ENCODE measurements at regions not wholly inside any gene's neighbourhood (a gene's known extent, or its start where the extent isn't known, plus 50 kb on each side); places are given as distances from the start of the nearest gene placed in this dataset.

GRCh38 chr18:25493401-25493800 lies 141.4 kb upstream of the ZNF521 start:
- no peak for TF ChIP-seq EZH2 (IDR thresholded peaks at IDR 0.05; ENCODE audit: borderline replicate concordance, low read length)
- TF ChIP-seq CTCF (IDR thresholded peaks at IDR 0.05; ENCODE audit: low read length), result no peak

All from OCI-LY1 (cell line).